ENCODE measurements at regions not wholly inside any gene's neighbourhood (a gene's known extent, or its start where the extent isn't known, plus 50 kb on each side); places are given as distances from the start of the nearest gene placed in this dataset.

DNA sequence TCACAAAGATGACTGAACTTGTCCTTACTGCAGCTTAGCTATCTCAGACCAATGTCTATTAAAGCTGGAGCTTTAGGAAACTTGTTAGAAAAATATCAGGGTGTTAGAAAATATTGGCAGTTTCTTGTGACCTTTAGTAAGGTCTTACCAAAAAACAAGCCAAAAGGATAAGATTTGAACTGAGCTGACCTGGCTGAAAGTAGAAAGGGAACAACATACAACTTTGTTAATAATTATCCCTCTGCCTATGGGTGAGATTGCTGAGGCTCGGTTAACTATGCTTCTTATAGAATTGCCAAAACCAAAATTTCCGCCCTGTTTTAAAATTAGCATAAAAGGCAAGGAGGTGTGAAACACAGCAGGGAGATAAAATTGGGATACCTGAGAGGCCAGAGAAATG lies 73.8 kb downstream of the DHRS2 start:
- no CpG with 5 or more reads among the region's 2 CpGs for WGBS (ENCODE audit: insufficient coverage)
- H3K27me3 Mint-ChIP-seq (ENCODE audit: low read depth in 3 of 3) = peaks cover 0 to 5% (median 0%) of the 10 kb centered on the region in 3 donors
- DNase-seq = no peak
- Histone ChIP-seq H3K79me2 (ENCODE audit: insufficient read depth, low read length) (no peaks in the 10 kb centered on the region), H3K27me3 (ENCODE audit: control insufficient read depth in 2 of 2, insufficient read depth in 2 of 2, low read length in 2 of 2) (peaks cover 0 to 2% of the 10 kb centered on the region in 2 donors), H2AFZ (ENCODE audit: insufficient read depth, low read depth, low read length, poor library complexity, severe bottlenecking) (no peak overlapping the region), H3K4me2 (replicated peaks; ENCODE audit: extremely low read depth, low read length, poor library complexity, severe bottlenecking) (no peak overlapping the region), H3K27ac (ENCODE audit: low read depth in 1 of 2, low read length in 2 of 2) (no peak overlapping the region), H3K4me3 (replicated peaks in 1 of 3; ENCODE audit: low read depth in 2 of 3, low read length in 3 of 3) (no peak overlapping the region), H3K9ac (ENCODE audit: insufficient read depth, low read length, poor library complexity, severe bottlenecking) (no peak overlapping the region), H3K4me1 (ENCODE audit: control insufficient read depth in 1 of 2, insufficient read depth in 2 of 2, low read length in 2 of 2) (no peaks in the 10 kb centered on the region), H4K20me1 (ENCODE audit: insufficient read depth, low read length) (no peaks in the 10 kb centered on the region), H3K9me3 (replicated peaks in 1 of 2; ENCODE audit: control insufficient read depth in 1 of 2, insufficient read depth in 1 of 2, low read length in 2 of 2) (peaks cover 24 to 25% of the 10 kb centered on the region in 2 donors), H3K36me3 (replicated peaks in 1 of 2; ENCODE audit: control insufficient read depth in 1 of 2, insufficient read depth in 2 of 2, low read length in 2 of 2) (no peaks in the 10 kb centered on the region)
- intact Hi-C loops (cut with micrococcal nuclease) = no loop called here
- TF ChIP-seq, protein P1, sequence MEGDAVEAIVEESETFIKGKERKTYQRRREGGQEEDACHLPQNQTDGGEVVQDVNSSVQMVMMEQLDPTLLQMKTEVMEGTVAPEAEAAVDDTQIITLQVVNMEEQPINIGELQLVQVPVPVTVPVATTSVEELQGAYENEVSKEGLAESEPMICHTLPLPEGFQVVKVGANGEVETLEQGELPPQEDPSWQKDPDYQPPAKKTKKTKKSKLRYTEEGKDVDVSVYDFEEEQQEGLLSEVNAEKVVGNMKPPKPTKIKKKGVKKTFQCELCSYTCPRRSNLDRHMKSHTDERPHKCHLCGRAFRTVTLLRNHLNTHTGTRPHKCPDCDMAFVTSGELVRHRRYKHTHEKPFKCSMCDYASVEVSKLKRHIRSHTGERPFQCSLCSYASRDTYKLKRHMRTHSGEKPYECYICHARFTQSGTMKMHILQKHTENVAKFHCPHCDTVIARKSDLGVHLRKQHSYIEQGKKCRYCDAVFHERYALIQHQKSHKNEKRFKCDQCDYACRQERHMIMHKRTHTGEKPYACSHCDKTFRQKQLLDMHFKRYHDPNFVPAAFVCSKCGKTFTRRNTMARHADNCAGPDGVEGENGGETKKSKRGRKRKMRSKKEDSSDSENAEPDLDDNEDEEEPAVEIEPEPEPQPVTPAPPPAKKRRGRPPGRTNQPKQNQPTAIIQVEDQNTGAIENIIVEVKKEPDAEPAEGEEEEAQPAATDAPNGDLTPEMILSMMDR (IDR thresholded peaks at IDR 0.05) = no peak
- no peaks in the 10 kb centered on the region for H3K4me1 Mint-ChIP-seq
- peaks cover 18 to 28% (median 24%) of the 10 kb centered on the region in 7 donors for H3K9me3 Mint-ChIP-seq
- H3K4me3 Mint-ChIP-seq = no peak overlapping the region
- no peaks in the 10 kb centered on the region for H3K36me3 Mint-ChIP-seq
- H3K27ac Mint-ChIP-seq = no peak overlapping the region

DNA sequence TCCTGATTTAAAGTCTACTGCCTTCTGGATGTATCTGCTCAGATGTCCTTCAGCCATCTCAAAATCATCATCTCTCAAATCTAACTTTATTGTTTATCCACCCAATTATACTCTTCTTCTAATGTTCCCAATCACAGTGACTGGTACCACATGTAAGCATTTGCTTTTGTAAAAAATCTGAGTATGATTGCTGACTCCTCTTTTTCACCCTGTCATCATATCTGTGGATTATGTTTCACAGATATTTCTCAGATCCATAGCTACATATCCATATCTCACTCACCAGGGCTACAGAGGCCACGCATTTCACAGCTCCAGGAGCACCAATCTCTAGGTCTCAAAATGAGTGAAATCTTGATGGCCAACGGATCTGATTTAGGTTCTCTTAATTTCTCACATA lies 76.1 kb downstream of the DHRS2 start:
- Mint-ChIP-seq H3K27ac (no peak overlapping the region), H3K4me1 (no peaks in the 10 kb centered on the region), H3K36me3 (no peaks in the 10 kb centered on the region), H3K27me3 (ENCODE audit: low read depth in 3 of 3) (peaks cover 0 to 6% (median 0%) of the 10 kb centered on the region in 3 donors), H3K4me3 (no peak overlapping the region), H3K9me3 (peaks cover 3 to 10% (median 6%) of the 10 kb centered on the region in 7 donors)
- TF ChIP-seq, protein P1 (IDR thresholded peaks at IDR 0.05) = no peak
- Histone ChIP-seq H3K4me3 (replicated peaks in 1 of 3; ENCODE audit: low read depth in 2 of 3, low read length in 3 of 3) (no peak overlapping the region), H3K27me3 (ENCODE audit: control insufficient read depth in 2 of 2, insufficient read depth in 2 of 2, low read length in 2 of 2) (peaks cover 0 to 2% of the 10 kb centered on the region in 2 donors), H3K79me2 (ENCODE audit: insufficient read depth, low read length) (no peaks in the 10 kb centered on the region), H3K27ac (ENCODE audit: low read depth in 1 of 2, low read length in 2 of 2) (no peak overlapping the region), H4K20me1 (ENCODE audit: insufficient read depth, low read length) (no peaks in the 10 kb centered on the region), H3K9ac (ENCODE audit: insufficient read depth, low read length, poor library complexity, severe bottlenecking) (no peak overlapping the region), H3K36me3 (replicated peaks in 1 of 2; ENCODE audit: control insufficient read depth in 1 of 2, insufficient read depth in 2 of 2, low read length in 2 of 2) (no peaks in the 10 kb centered on the region), H3K4me1 (ENCODE audit: control insufficient read depth in 1 of 2, insufficient read depth in 2 of 2, low read length in 2 of 2) (no peaks in the 10 kb centered on the region), H2AFZ (ENCODE audit: insufficient read depth, low read depth, low read length, poor library complexity, severe bottlenecking) (no peak overlapping the region), H3K4me2 (replicated peaks; ENCODE audit: extremely low read depth, low read length, poor library complexity, severe bottlenecking) (no peak overlapping the region), H3K9me3 (replicated peaks in 1 of 2; ENCODE audit: control insufficient read depth in 1 of 2, insufficient read depth in 1 of 2, low read length in 2 of 2) (peaks cover 5% of the 10 kb centered on the region in 2 donors)
- no CpG with 5 or more reads among the region's 2 CpGs for WGBS (ENCODE audit: insufficient coverage)
- DNase-seq = no peak
- intact Hi-C loops (cut with micrococcal nuclease) = no loop called here

All from CD14-positive monocyte (primary cell).